OCI-LY3 (cell line): ENCODE measurements at regions not wholly inside any gene's neighbourhood (a gene's known extent, or its start where the extent isn't known, plus 50 kb on each side); places are given as distances from the start of the nearest gene placed in this dataset.

Experiments used
- H2AFZ ChIP-seq: fragments of 200-600, 300-600 bp; shearing (Covaris generic); 2 replicates; pipeline ENCODE4 v1.6.0; 2014; ENCODE audit warnings: antibody characterized with exemption, low read depth, low read length
- H3K27ac ChIP-seq: fragments of 200-600, 300-600 bp; sonication (generic); 2 replicates; pipeline ENCODE4 v1.5.1; 2014; ENCODE audit warnings: mild to moderate bottlenecking, low read length, moderate library complexity, mixed read lengths
- H3K27me3 ChIP-seq: fragments of 200-600, 300-600 bp; sonication (generic); 2 replicates; pipeline ENCODE4 v1.6.1; 2014; ENCODE audit warnings: low read depth, low read length, mixed read lengths
- H3K36me3 ChIP-seq: fragments of 200-600, 300-600 bp; sonication (generic); replicated peaks from 2 replicates; pipeline ENCODE3; 2014; ENCODE audit warnings: low read depth, low read length, mixed read lengths
- H3K4me1 ChIP-seq: fragments of 300-600, 200-600 bp; sonication (generic); 2 replicates; pipeline ENCODE4 v1.6.1; 2014; ENCODE audit warnings: low read length, mixed read lengths
- H3K4me2 ChIP-seq: fragments of 200-600, 300-600 bp; sonication (generic); 2 replicates; pipeline ENCODE4 v1.6.1; 2014; ENCODE audit warnings: low read length, mixed read lengths
- H3K4me3 ChIP-seq: fragments of 300-600, 200-600 bp; sonication (generic); 2 replicates; pipeline ENCODE4 v1.5.1; 2014; ENCODE audit warnings: antibody characterized with exemption, mild to moderate bottlenecking, low read length, moderate library complexity
- H3K79me2 ChIP-seq: fragments of 300-600, 200-600 bp; shearing (Covaris generic); 2 replicates; pipeline ENCODE4 v1.6.1; 2014; ENCODE audit warnings: mild to moderate bottlenecking, low read length, mixed read lengths
- H3K9ac ChIP-seq: fragments of 300-600, 200-600 bp; shearing (Covaris generic); 2 replicates; pipeline ENCODE4 v1.6.0; 2014; ENCODE audit warnings: mild to moderate bottlenecking, low read length, moderate library complexity
- H3K9me3 ChIP-seq: fragments of 200-600, 300-600 bp; shearing (Covaris generic); 2 replicates; pipeline ENCODE4 v1.6.1; 2014; ENCODE audit warnings: low read length, mixed read lengths; ENCODE audit not compliant: insufficient read depth
- H4K20me1 ChIP-seq: fragments of 200-600, 300-600 bp; sonication (generic); 2 replicates; pipeline ENCODE4 v1.6.1; 2016; ENCODE audit warnings: low read length, mixed read lengths; ENCODE audit not compliant: insufficient read depth
- EZH2phosphoT487 ChIP-seq: fragments of 200-600 bp; shearing (Covaris generic); IDR thresholded peaks from 2 replicates; pipeline ENCODE4 v1.6.1; 2018; ENCODE audit warnings: antibody characterized with exemption, mixed run types, low read depth
- TF ChIP-seq, protein P1 (sequence below): fragments of 200-600, 300-600 bp; sonication (generic); IDR thresholded peaks from 2 replicates; pipeline ENCODE4 v1.5.1; 2014; ENCODE audit warnings: antibody characterized with exemption, low read length, low read depth

DNA sequence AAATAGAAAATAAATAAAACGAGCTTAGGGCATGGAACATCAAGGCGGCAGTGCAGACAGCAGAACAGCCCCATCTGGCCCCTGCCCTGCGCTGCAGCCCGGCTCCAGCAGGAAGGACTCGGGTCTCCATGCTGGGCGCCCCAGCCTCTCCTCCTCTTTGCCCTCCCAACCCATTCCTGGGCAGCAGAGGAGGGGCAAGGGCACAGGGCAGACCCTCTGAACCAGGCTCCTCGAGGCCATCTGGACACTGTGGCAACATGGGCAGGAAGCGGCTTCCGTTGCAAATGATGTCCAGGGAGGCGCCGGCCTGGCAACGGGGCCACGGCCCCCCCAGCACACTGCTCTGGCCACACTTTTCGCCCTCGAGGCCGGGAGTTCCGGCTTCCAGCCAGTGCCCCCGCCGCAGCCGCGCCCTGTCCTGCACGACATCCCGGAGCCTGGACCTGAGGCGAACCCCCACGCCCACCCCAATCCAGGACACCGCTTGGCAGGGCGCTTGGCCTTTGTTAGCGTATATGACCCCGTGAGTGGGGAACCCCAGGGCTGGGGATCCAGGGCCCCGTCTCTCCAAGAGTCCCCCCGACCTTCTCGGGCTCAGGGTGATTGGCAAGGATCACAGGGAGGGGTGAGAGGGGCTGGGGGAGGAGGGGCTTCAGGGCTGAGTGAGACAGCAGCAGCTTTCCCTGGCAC lies 192.1 kb downstream of the IGLL1 start:
- H3K4me3 ChIP-seq, result no peak overlapping the region
- H3K4me2 ChIP-seq, result no peak overlapping the region
- H3K9ac ChIP-seq, result no peak overlapping the region
- TF ChIP-seq, protein P1, sequence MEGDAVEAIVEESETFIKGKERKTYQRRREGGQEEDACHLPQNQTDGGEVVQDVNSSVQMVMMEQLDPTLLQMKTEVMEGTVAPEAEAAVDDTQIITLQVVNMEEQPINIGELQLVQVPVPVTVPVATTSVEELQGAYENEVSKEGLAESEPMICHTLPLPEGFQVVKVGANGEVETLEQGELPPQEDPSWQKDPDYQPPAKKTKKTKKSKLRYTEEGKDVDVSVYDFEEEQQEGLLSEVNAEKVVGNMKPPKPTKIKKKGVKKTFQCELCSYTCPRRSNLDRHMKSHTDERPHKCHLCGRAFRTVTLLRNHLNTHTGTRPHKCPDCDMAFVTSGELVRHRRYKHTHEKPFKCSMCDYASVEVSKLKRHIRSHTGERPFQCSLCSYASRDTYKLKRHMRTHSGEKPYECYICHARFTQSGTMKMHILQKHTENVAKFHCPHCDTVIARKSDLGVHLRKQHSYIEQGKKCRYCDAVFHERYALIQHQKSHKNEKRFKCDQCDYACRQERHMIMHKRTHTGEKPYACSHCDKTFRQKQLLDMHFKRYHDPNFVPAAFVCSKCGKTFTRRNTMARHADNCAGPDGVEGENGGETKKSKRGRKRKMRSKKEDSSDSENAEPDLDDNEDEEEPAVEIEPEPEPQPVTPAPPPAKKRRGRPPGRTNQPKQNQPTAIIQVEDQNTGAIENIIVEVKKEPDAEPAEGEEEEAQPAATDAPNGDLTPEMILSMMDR, result no peak
- TF ChIP-seq EZH2phosphoT487, result no peak
- no peak overlapping the region for H3K27ac ChIP-seq
- H4K20me1 ChIP-seq, result no peaks in the 10 kb centered on the region
- H2AFZ ChIP-seq, result no peak overlapping the region
- H3K4me1 ChIP-seq, result no peaks in the 10 kb centered on the region
- H3K36me3 ChIP-seq, result no peaks in the 10 kb centered on the region
- H3K9me3 ChIP-seq, result no peaks in the 10 kb centered on the region
- peaks cover 17% of the 10 kb centered on the region for H3K27me3 ChIP-seq
- no peaks in the 10 kb centered on the region for H3K79me2 ChIP-seq

DNA sequence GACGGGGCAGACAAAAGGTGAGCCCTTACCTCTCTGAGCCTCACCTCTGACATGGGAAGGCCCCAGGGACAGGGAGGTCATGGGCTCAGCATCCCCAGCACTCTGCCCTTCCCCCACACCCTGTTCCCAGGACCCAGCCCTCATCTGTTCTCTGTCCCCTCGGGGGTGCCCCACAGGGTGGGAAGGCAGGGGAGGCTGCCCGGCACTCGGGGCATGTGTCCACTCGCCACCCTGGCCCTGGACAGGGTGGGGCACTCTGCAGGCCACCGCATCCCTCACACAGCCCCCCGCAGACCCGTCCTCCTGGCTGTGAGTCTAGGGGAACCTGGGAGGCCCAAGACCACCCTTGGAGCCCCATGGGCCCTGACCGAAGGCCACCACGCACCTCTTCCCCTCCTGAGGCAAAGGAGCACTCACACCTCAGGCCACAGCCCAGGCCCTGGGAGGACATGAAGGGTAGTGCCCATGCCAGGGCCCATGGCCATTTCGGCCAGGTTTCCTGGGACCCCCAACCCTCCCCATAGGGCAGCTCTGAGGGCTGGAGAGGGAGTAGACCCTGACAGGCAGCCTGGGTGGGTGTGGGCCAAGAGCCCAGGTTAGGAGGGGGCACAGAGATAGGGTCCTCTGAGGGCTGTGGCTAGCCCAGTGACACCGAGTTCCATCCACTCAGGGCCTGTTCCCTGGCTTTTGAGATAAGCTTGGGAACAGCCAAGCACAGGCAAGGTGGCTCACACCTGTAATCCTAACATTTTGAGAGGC lies 193.1 kb downstream of the IGLL1 start:
- Histone ChIP-seq H3K9ac (no peak overlapping the region), H4K20me1 (no peaks in the 10 kb centered on the region), H3K9me3 (no peaks in the 10 kb centered on the region), H3K4me2 (no peak overlapping the region), H3K79me2 (no peaks in the 10 kb centered on the region), H3K4me1 (no peaks in the 10 kb centered on the region), H3K27me3 (peaks cover 17% of the 10 kb centered on the region), H3K27ac (no peak overlapping the region), H2AFZ (no peak overlapping the region), H3K4me3 (no peak overlapping the region), H3K36me3 (no peaks in the 10 kb centered on the region)
- TF ChIP-seq, protein P1, result no peak
- TF ChIP-seq EZH2phosphoT487, result no peak

DNA sequence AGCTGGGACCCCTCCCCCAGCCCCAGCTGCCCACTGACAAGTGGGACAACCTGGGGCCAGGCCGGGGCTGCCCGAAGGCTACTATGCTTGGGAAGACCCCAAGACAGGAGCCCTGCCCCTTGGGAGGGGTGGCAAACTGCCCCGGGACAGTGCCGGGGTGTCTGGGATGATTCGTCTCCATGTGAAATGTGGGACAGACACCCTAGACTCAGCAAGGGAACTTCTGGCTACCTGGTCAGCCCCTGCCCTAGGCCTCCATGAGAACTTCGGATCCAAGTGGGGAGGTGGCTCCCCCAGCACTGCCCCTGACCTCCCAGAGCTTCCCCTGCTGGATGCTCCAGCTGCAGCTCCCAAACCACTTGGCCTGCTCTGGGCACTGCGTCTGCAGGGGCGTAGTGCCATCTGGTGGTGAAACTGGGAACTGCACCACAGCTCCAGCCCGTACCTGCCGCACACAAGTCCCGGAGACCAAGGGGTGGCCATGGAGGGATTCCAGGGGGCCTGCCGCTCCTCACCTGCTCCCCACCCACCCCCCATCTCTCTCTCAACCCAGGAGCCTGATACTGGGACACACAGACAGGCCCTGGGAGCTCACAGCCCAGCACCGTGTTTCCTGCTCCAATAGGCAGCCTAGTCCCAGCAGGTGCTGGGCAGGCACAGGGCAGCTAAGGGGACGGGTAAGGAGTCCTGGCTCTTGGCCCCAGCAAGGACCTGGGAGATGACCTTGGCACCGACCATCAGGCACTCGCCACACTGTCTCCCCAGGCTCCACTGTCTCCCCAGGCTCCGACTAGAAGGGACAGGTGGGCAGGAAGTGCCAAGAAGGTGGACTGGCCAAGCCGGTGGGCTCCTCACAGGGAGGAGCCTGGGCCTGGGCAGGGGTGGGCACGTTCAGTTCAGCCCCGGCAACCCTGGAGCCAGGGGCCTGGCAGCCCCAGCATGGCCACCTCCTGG lies 194.1 kb downstream of the IGLL1 start:
- Histone ChIP-seq H2AFZ (no peak overlapping the region), H3K9me3 (no peaks in the 10 kb centered on the region), H3K4me1 (no peaks in the 10 kb centered on the region), H3K4me2 (peak overlapping the region; percentile 46), H3K4me3 (no peak overlapping the region), H3K36me3 (no peaks in the 10 kb centered on the region), H3K27ac (no peak overlapping the region), H3K79me2 (no peaks in the 10 kb centered on the region), H3K27me3 (peaks cover 17% of the 10 kb centered on the region), H4K20me1 (no peaks in the 10 kb centered on the region), H3K9ac (no peak overlapping the region)
- no peak for TF ChIP-seq EZH2phosphoT487
- TF ChIP-seq, protein P1, result peak; percentile 95
